Neutrophil (primary cell): ENCODE measurements at regions not wholly inside any gene's neighbourhood (a gene's known extent, or its start where the extent isn't known, plus 50 kb on each side); places are given as distances from the start of the nearest gene placed in this dataset.

Experiments used
- H3K27ac ChIP-seq: fragments of 200-600 bp; sonication (generic); 2 replicates; pipeline ENCODE4 v1.5.1; 2016; ENCODE audit warnings: mild to moderate bottlenecking, moderate library complexity
- H3K27me3 ChIP-seq: fragments of 200-600 bp; sonication (generic); 2 replicates; pipeline ENCODE4 v1.6.0; 2016; ENCODE audit warnings: mild to moderate bottlenecking
- H3K36me3 ChIP-seq: fragments of 200-600 bp; sonication (generic); 2 replicates; pipeline ENCODE4 v1.5.1; 2017
- H3K4me1 ChIP-seq, 2 experiments: fragments of 200-600 bp in 1 of 2; sonication (generic) in 1 of 2; 1 replicate in 1 of 2; 2 replicates in 1 of 2; pipeline versions ENCODE4 v1.5.1 to v1.6.1; 2013 to 2016; ENCODE audit warnings: low read depth in 1 of 2, low read length in 1 of 2, mild to moderate bottlenecking in 1 of 2, moderate library complexity in 1 of 2; ENCODE audit not compliant: control insufficient read depth in 1 of 2, insufficient read depth in 1 of 2
- H3K4me3 ChIP-seq, 2 experiments: fragments of 200-600 bp in 1 of 2; sonication (generic) in 1 of 2; 1 replicate in 1 of 2; 2 replicates in 1 of 2; pipeline ENCODE4 v1.5.1; 2013 to 2016; ENCODE audit warnings: low read depth in 1 of 2, low read length in 1 of 2, mild to moderate bottlenecking in 1 of 2, moderate library complexity in 1 of 2
- H3K9me3 ChIP-seq: fragments of 200-600 bp; sonication (generic); 2 replicates; pipeline ENCODE4 v1.5.1; 2016
- CTCF ChIP-seq: fragments of 200-600 bp; sonication (generic); IDR thresholded peaks from 2 replicates; pipeline ENCODE4 v1.5.1; 2016; ENCODE audit warnings: antibody characterized with exemption

- H3K36me3 ChIP-seq: no peaks in the 10 kb centered on the region
- no peaks in the 10 kb centered on the region for H3K9me3 ChIP-seq
- no peaks in the 10 kb centered on the region for H3K27me3 ChIP-seq
- TF ChIP-seq CTCF: no peak
- H3K4me3 ChIP-seq: no peak overlapping the region
- no peaks in the 10 kb centered on the region for H3K4me1 ChIP-seq
- no peak overlapping the region for H3K27ac ChIP-seq
Measured at GRCh38 chr9:27756418-27756817, 183.1 kb upstream of the C9orf72 start.

GRCh38 chr9:27763831-27764230 is 190.6 kb upstream of the C9orf72 start:
- H3K27ac ChIP-seq: no peak overlapping the region

GRCh38 chr9:27765266-27766072 is 192.2 kb upstream of the C9orf72 start:
- no peak for TF ChIP-seq CTCF
- Histone ChIP-seq H3K9me3 (no peaks in the 10 kb centered on the region), H3K36me3 (no peaks in the 10 kb centered on the region), H3K27me3 (no peaks in the 10 kb centered on the region), H3K4me3 (no peak overlapping the region), H3K27ac (no peak overlapping the region), H3K4me1 (no peaks in the 10 kb centered on the region)

More at GRCh38 chr9:27763831-27764230, 190.6 kb upstream of the C9orf72 start:
- H3K27me3 ChIP-seq: no peaks in the 10 kb centered on the region
- H3K4me1 ChIP-seq: no peaks in the 10 kb centered on the region
- no peak for TF ChIP-seq CTCF
- no peak overlapping the region for H3K4me3 ChIP-seq
- H3K36me3 ChIP-seq: no peaks in the 10 kb centered on the region
- H3K9me3 ChIP-seq: no peaks in the 10 kb centered on the region

GRCh38 chr9:27766073-27766835 is 193.0 kb upstream of the C9orf72 start:
- TF ChIP-seq CTCF: no peak
- no peaks in the 10 kb centered on the region for H3K4me1 ChIP-seq
- no peaks in the 10 kb centered on the region for H3K9me3 ChIP-seq
- H3K27me3 ChIP-seq: no peaks in the 10 kb centered on the region
- H3K36me3 ChIP-seq: no peaks in the 10 kb centered on the region
- H3K4me3 ChIP-seq: no peak overlapping the region
- no peak overlapping the region for H3K27ac ChIP-seq

- Histone ChIP-seq H3K4me3 (no peak overlapping the region), H3K27me3 (no peaks in the 10 kb centered on the region), H3K9me3 (no peaks in the 10 kb centered on the region), H3K36me3 (no peaks in the 10 kb centered on the region), H3K27ac (no peak overlapping the region), H3K4me1 (no peaks in the 10 kb centered on the region)
- TF ChIP-seq CTCF: no peak
Measured at GRCh38 chr9:27768781-27769180, 195.5 kb upstream of the C9orf72 start.
